WTC11 (cell line): ENCODE measurements at regions not wholly inside any gene's neighbourhood (a gene's known extent, or its start where the extent isn't known, plus 50 kb on each side); places are given as distances from the start of the nearest gene placed in this dataset.

Experiments used
- ATAC-seq: fragments of 200-7000 bp; cut with Tn5 transposase; 2 replicates; pipeline ENCODE4 v1.10.0; 2021; ENCODE audit warnings: mild to moderate bottlenecking, moderate library complexity
- CTCF ChIA-PET: fragments of 300-600 bp; sonication (Branson Sonifier 250); formaldehyde crosslinking; loops from one replicate; lab custom pipeline; 2021; ENCODE audit warnings: antibody characterized with exemption; lab: Charles Lee
- POLR2A ChIA-PET: fragments of 350-600 bp; sonication (Branson Sonifier 250); formaldehyde crosslinking; loops from one replicate; lab custom pipeline; 2021; ENCODE audit warnings: antibody characterized with exemption; lab: Charles Lee
- DNase-seq: peaks from one replicate; pipeline ENCODE4 v3.0.0; 2021; ENCODE audit warnings: low spot score
- H3K27ac Mint-ChIP-seq: 2 replicates; pipeline ENCODE4 v1.8.0; 2021; ENCODE audit warnings: mixed read lengths
- H3K27me3 Mint-ChIP-seq: 2 replicates; pipeline ENCODE4 v1.8.0; 2021; ENCODE audit warnings: low read depth, mild to moderate bottlenecking, moderate library complexity, mixed read lengths
- H3K36me3 Mint-ChIP-seq: 2 replicates; pipeline ENCODE4 v1.8.0; 2021; ENCODE audit warnings: mixed read lengths
- H3K4me1 Mint-ChIP-seq: 2 replicates; pipeline ENCODE4 v1.8.0; 2022; ENCODE audit warnings: mixed read lengths
- H3K4me3 Mint-ChIP-seq: 2 replicates; pipeline ENCODE4 v1.8.0; 2021; ENCODE audit warnings: mild to moderate bottlenecking, moderate library complexity, mixed read lengths
- H3K9me3 Mint-ChIP-seq: 2 replicates; pipeline ENCODE4 v1.8.0; 2021; ENCODE audit warnings: mixed read lengths
- ATF2 ChIP-seq: sonication (generic); formaldehyde crosslinking; IDR thresholded peaks from 2 replicates; pipeline ENCODE4 v1.8.1; 2022; ENCODE audit warnings: low read depth, missing genetic modification reagents, borderline replicate concordance
- CREM ChIP-seq: sonication (generic); formaldehyde crosslinking; IDR thresholded peaks from 2 replicates; pipeline ENCODE4 v1.8.1; 2022; ENCODE audit warnings: mild to moderate bottlenecking, missing genetic modification reagents, moderate library complexity
- ELF4 ChIP-seq: sonication (generic); formaldehyde crosslinking; IDR thresholded peaks from 2 replicates; pipeline ENCODE4 v1.8.1; 2022; ENCODE audit warnings: low read depth, mild to moderate bottlenecking, moderate library complexity, missing genetic modification reagents
- ERG ChIP-seq: fragments of 250-450 bp; sonication (Bioruptor Pico); IDR thresholded peaks from 2 replicates; pipeline ENCODE4 v1.8.0; 2021; ENCODE audit warnings: mild to moderate bottlenecking
- ESRRA ChIP-seq: sonication (generic); formaldehyde crosslinking; IDR thresholded peaks from 2 replicates; pipeline ENCODE4 v1.8.1; 2022; ENCODE audit warnings: mild to moderate bottlenecking, missing genetic modification reagents, borderline replicate concordance
- FOXK1 ChIP-seq: sonication (generic); formaldehyde crosslinking; IDR thresholded peaks from 2 replicates; pipeline ENCODE4 v1.8.0; 2022; ENCODE audit warnings: mild to moderate bottlenecking, moderate library complexity, missing genetic modification reagents
- FOXP1 ChIP-seq: sonication (generic); formaldehyde crosslinking; IDR thresholded peaks from 2 replicates; pipeline ENCODE4 v1.8.0; 2022; ENCODE audit warnings: missing genetic modification reagents, mild to moderate bottlenecking, moderate library complexity, borderline replicate concordance
- FOXP4 ChIP-seq: sonication (generic); formaldehyde crosslinking; IDR thresholded peaks from 2 replicates; pipeline ENCODE4 v1.8.0; 2022; ENCODE audit warnings: mild to moderate bottlenecking, missing genetic modification reagents
- IRF2 ChIP-seq: sonication (generic); formaldehyde crosslinking; IDR thresholded peaks from 2 replicates; pipeline ENCODE4 v1.8.0; 2022; ENCODE audit warnings: low read depth, missing genetic modification reagents, borderline replicate concordance
- NFE2L1 ChIP-seq: sonication (generic); formaldehyde crosslinking; IDR thresholded peaks from 2 replicates; pipeline ENCODE4 v1.8.1; 2023; ENCODE audit warnings: missing genetic modification reagents
- NR2C2 ChIP-seq: sonication (generic); formaldehyde crosslinking; IDR thresholded peaks from 2 replicates; pipeline ENCODE4 v1.8.0; 2022; ENCODE audit warnings: mild to moderate bottlenecking, missing genetic modification reagents
- PRRX2 ChIP-seq: fragments of 250-450 bp; sonication (Bioruptor Pico); IDR thresholded peaks from 2 replicates; pipeline ENCODE4 v1.8.0; 2021; ENCODE audit warnings: mild to moderate bottlenecking
- RORB ChIP-seq: fragments of 250-450 bp; sonication (Bioruptor Pico); IDR thresholded peaks from 2 replicates; pipeline ENCODE4 v1.9.0; 2021; ENCODE audit warnings: mild to moderate bottlenecking
- SOX15 ChIP-seq: fragments of 250-450 bp; sonication (Bioruptor Pico); IDR thresholded peaks from 2 replicates; pipeline ENCODE4 v1.9.0; 2021; ENCODE audit warnings: mild to moderate bottlenecking
- TEAD4 ChIP-seq: sonication (generic); formaldehyde crosslinking; IDR thresholded peaks from 2 replicates; pipeline ENCODE4 v1.8.0; 2022; ENCODE audit warnings: mild to moderate bottlenecking, missing genetic modification reagents
- ZBTB21 ChIP-seq: sonication (generic); formaldehyde crosslinking; IDR thresholded peaks from 2 replicates; pipeline ENCODE4 v1.8.1; 2023; ENCODE audit warnings: mild to moderate bottlenecking, missing genetic modification reagents, borderline replicate concordance
- ZNF232 ChIP-seq: sonication (generic); formaldehyde crosslinking; IDR thresholded peaks from 2 replicates; pipeline ENCODE4 v1.8.0; 2022; ENCODE audit warnings: mild to moderate bottlenecking, missing genetic modification reagents
- ZNF317 ChIP-seq: sonication (generic); formaldehyde crosslinking; IDR thresholded peaks from 2 replicates; pipeline ENCODE4 v1.8.1; 2023; ENCODE audit warnings: low read depth, mild to moderate bottlenecking, moderate library complexity, missing genetic modification reagents, borderline replicate concordance
- ZNF416 ChIP-seq: fragments of 250-450 bp; sonication (Bioruptor Pico); IDR thresholded peaks from 2 replicates; pipeline ENCODE4 v1.9.0; 2021; ENCODE audit warnings: mild to moderate bottlenecking, inconsistent platforms
- ZNF512 ChIP-seq: sonication (generic); formaldehyde crosslinking; IDR thresholded peaks from 2 replicates; pipeline ENCODE4 v1.8.1; 2022; ENCODE audit warnings: missing genetic modification reagents, borderline replicate concordance
- TF ChIP-seq, protein P1 (sequence below): fragments of 250-450 bp; sonication (Bioruptor Pico); IDR thresholded peaks from 2 replicates; pipeline ENCODE4 v1.9.0; 2021; ENCODE audit warnings: mild to moderate bottlenecking
- TF ChIP-seq, protein P2 (sequence below): sonication (generic); formaldehyde crosslinking; conservative IDR thresholded peaks from 2 replicates; pipeline ENCODE4 v1.8.1; 2022; ENCODE audit warnings: mild to moderate bottlenecking, missing genetic modification reagents
- TF ChIP-seq, protein P3 (sequence below): fragments of 250-450 bp; sonication (Bioruptor Pico); IDR thresholded peaks from 2 replicates; pipeline ENCODE4 v1.9.0; 2021; ENCODE audit warnings: mild to moderate bottlenecking, borderline replicate concordance

DNA sequence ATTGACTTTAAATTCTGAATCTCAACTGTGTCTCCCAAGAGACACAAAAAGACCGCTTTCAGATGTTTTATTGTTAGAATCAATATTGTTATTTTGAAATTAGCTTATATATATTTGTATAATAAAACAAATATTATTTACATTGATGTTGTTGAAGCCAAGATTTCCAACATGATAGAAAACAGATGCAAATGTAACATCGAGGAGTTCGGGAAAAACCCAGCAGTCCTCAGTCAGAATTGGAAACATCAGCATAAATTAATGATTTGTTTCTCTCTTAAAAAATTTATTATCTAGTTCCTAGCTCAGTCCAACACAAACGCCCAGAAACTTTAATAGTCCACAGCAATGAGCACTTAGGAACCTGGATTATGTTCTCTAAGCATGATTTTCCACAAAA, 1330.4 kb downstream of the TBC1D22A start:
- H3K36me3 Mint-ChIP-seq: no peaks in the 10 kb centered on the region
- H3K27me3 Mint-ChIP-seq: no peaks in the 10 kb centered on the region
- H3K4me3 Mint-ChIP-seq: no peak overlapping the region
- H3K9me3 Mint-ChIP-seq: no peaks in the 10 kb centered on the region
- ATAC-seq: no peak
- POLR2A ChIA-PET: no interaction called here
- CTCF ChIA-PET: no interaction called here
- no peak for DNase-seq
- H3K4me1 Mint-ChIP-seq: peaks cover 6% of the 10 kb centered on the region
- H3K27ac Mint-ChIP-seq: no peak overlapping the region
- TF ChIP-seq CREM (CRISPR knock-in tag) (no peak), ZNF317 (CRISPR knock-in tag) (no peak), ZBTB21 (CRISPR knock-in tag) (no peak), ESRRA (CRISPR knock-in tag) (no peak), TEAD4 (CRISPR knock-in tag) (no peak), FOXP4 (CRISPR knock-in tag) (no peak), ERG (no peak), ELF4 (CRISPR knock-in tag) (no peak)
- TF ChIP-seq, protein P1, sequence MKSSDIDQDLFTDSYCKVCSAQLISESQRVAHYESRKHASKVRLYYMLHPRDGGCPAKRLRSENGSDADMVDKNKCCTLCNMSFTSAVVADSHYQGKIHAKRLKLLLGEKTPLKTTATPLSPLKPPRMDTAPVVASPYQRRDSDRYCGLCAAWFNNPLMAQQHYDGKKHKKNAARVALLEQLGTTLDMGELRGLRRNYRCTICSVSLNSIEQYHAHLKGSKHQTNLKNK: no peak
- TF ChIP-seq, protein P2, sequence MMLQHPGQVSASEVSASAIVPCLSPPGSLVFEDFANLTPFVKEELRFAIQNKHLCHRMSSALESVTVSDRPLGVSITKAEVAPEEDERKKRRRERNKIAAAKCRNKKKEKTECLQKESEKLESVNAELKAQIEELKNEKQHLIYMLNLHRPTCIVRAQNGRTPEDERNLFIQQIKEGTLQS (CRISPR knock-in tag): no peak

DNA sequence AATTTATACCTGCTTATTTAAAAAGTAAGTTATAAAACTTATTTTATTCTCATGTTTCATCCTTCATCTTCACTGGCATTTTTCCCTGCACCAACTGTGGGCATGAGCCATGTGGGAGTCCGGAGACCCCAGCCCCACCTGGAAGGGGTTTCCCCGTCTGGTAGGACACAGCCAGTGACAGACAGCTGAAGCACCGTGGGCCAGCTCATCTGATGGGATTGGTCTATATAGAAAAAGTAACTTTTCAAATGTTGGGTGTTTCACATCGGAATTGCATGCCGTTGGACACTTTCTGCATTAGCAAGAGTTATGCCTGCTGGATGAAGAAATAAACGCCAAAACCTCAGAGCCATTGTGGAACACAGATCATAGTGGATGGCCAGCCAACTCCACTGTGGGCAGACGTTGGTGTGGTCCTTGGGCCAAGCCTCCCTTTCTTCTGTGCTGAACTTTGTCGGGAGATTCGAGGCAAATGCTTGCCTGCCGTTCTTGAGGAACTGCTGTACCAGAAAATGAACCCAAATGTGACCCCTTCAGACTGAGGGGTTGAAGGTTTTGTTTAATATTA, 1329.3 kb downstream of the TBC1D22A start:
- ATAC-seq: no peak
- Mint-ChIP-seq H3K27ac (no peak overlapping the region), H3K9me3 (no peaks in the 10 kb centered on the region), H3K4me1 (no peaks in the 10 kb centered on the region; the same call in 1 of the 2 replicates), H3K36me3 (no peaks in the 10 kb centered on the region), H3K4me3 (no peak overlapping the region), H3K27me3 (no peaks in the 10 kb centered on the region)
- ChIA-PET POLR2A (no interaction called here), CTCF (no interaction called here)
- DNase-seq: no peak
- TF ChIP-seq ZNF416 (CRISPR knock-in tag) (no peak), NFE2L1 (no peak), ZNF232 (no peak), ATF2 (CRISPR knock-in tag) (no peak), FOXP1 (no peak), SOX15 (CRISPR knock-in tag) (no peak), CREM (CRISPR knock-in tag) (no peak), RORB (CRISPR knock-in tag) (no peak), FOXK1 (CRISPR knock-in tag) (no peak), IRF2 (CRISPR knock-in tag) (no peak), ZNF512 (CRISPR knock-in tag) (no peak), ERG (no peak), PRRX2 (no peak), NR2C2 (CRISPR knock-in tag) (no peak)
- TF ChIP-seq, protein P3, sequence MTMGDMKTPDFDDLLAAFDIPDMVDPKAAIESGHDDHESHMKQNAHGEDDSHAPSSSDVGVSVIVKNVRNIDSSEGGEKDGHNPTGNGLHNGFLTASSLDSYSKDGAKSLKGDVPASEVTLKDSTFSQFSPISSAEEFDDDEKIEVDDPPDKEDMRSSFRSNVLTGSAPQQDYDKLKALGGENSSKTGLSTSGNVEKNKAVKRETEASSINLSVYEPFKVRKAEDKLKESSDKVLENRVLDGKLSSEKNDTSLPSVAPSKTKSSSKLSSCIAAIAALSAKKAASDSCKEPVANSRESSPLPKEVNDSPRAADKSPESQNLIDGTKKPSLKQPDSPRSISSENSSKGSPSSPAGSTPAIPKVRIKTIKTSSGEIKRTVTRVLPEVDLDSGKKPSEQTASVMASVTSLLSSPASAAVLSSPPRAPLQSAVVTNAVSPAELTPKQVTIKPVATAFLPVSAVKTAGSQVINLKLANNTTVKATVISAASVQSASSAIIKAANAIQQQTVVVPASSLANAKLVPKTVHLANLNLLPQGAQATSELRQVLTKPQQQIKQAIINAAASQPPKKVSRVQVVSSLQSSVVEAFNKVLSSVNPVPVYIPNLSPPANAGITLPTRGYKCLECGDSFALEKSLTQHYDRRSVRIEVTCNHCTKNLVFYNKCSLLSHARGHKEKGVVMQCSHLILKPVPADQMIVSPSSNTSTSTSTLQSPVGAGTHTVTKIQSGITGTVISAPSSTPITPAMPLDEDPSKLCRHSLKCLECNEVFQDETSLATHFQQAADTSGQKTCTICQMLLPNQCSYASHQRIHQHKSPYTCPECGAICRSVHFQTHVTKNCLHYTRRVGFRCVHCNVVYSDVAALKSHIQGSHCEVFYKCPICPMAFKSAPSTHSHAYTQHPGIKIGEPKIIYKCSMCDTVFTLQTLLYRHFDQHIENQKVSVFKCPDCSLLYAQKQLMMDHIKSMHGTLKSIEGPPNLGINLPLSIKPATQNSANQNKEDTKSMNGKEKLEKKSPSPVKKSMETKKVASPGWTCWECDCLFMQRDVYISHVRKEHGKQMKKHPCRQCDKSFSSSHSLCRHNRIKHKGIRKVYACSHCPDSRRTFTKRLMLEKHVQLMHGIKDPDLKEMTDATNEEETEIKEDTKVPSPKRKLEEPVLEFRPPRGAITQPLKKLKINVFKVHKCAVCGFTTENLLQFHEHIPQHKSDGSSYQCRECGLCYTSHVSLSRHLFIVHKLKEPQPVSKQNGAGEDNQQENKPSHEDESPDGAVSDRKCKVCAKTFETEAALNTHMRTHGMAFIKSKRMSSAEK: no peak
